ENCODE measurements at regions not wholly inside any gene's neighbourhood (a gene's known extent, or its start where the extent isn't known, plus 50 kb on each side); places are given as distances from the start of the nearest gene placed in this dataset.

GRCh38 chr11:135075740-135076139, 663.7 kb upstream of the B3GAT1 start:
- H2AFZ ChIP-seq: no peak overlapping the region
- no peak overlapping the region for H3K27ac ChIP-seq
- H3K4me3 ChIP-seq (ENCODE audit: low read depth, low read length): no peak overlapping the region
- H3K27me3 ChIP-seq (ENCODE audit: control insufficient read depth, insufficient read depth, low read length): no peaks in the 10 kb centered on the region
- no peak overlapping the region for H3K4me2 ChIP-seq (ENCODE audit: low read length)
- no peak overlapping the region for H3K9ac ChIP-seq
- no peaks in the 10 kb centered on the region for H3K36me3 ChIP-seq (ENCODE audit: control insufficient read depth, insufficient read depth, low read length)
- no peak for TF ChIP-seq CTCF (IDR thresholded peaks at IDR 0.05)
- H3K4me1 ChIP-seq: no peaks in the 10 kb centered on the region
- H3K9me3 ChIP-seq (ENCODE audit: control insufficient read depth, low read length): no peaks in the 10 kb centered on the region
- H3K79me2 ChIP-seq: no peaks in the 10 kb centered on the region

GRCh38 chr11:135074397-135074998, 662.5 kb upstream of the B3GAT1 start:
- Histone ChIP-seq H3K4me1 (no peaks in the 10 kb centered on the region), H3K27ac (no peak overlapping the region), H3K36me3 (ENCODE audit: control insufficient read depth, insufficient read depth, low read length) (no peaks in the 10 kb centered on the region), H3K4me3 (ENCODE audit: low read depth, low read length) (no peak overlapping the region), H3K79me2 (no peaks in the 10 kb centered on the region), H3K9me3 (ENCODE audit: control insufficient read depth, low read length) (no peaks in the 10 kb centered on the region), H3K4me2 (ENCODE audit: low read length) (no peak overlapping the region), H3K9ac (no peak overlapping the region), H2AFZ (no peak overlapping the region), H3K27me3 (ENCODE audit: control insufficient read depth, insufficient read depth, low read length) (no peaks in the 10 kb centered on the region)
- TF ChIP-seq CTCF (IDR thresholded peaks at IDR 0.05): no peak

- H3K36me3 ChIP-seq (ENCODE audit: control insufficient read depth, insufficient read depth, low read length): no peaks in the 10 kb centered on the region
- H3K9me3 ChIP-seq (ENCODE audit: control insufficient read depth, low read length): no peaks in the 10 kb centered on the region
- H3K27me3 ChIP-seq (ENCODE audit: control insufficient read depth, insufficient read depth, low read length): no peaks in the 10 kb centered on the region
- no peaks in the 10 kb centered on the region for H3K79me2 ChIP-seq
- no peak overlapping the region for H2AFZ ChIP-seq
- no peak overlapping the region for H3K4me2 ChIP-seq (ENCODE audit: low read length)
- no peak overlapping the region for H3K27ac ChIP-seq
- H3K4me3 ChIP-seq (ENCODE audit: low read depth, low read length): no peak overlapping the region
- H3K9ac ChIP-seq: no peak overlapping the region
- H3K4me1 ChIP-seq: no peaks in the 10 kb centered on the region
- no peak for TF ChIP-seq CTCF (IDR thresholded peaks at IDR 0.05)
These were observed 661.8 kb upstream of the B3GAT1 start for GRCh38 chr11:135073870-135074269.

- H3K4me2 ChIP-seq (ENCODE audit: low read length): no peak overlapping the region
- no peaks in the 10 kb centered on the region for H3K4me1 ChIP-seq
These were observed 661.3 kb upstream of the B3GAT1 start for GRCh38 chr11:135073381-135073780.

More at GRCh38 chr11:135073381-135073780, 661.3 kb upstream of the B3GAT1 start:
- Histone ChIP-seq H3K27me3 (ENCODE audit: control insufficient read depth, insufficient read depth, low read length) (no peaks in the 10 kb centered on the region), H3K9me3 (ENCODE audit: control insufficient read depth, low read length) (no peaks in the 10 kb centered on the region), H3K27ac (no peak overlapping the region), H3K4me3 (ENCODE audit: low read depth, low read length) (no peak overlapping the region), H3K9ac (no peak overlapping the region), H3K36me3 (ENCODE audit: control insufficient read depth, insufficient read depth, low read length) (no peaks in the 10 kb centered on the region), H3K79me2 (no peaks in the 10 kb centered on the region), H2AFZ (no peak overlapping the region)
- no peak for TF ChIP-seq CTCF (IDR thresholded peaks at IDR 0.05)

Data from parathyroid adenoma (tissue), 2 donors.